B cell (primary cell): ENCODE measurements at regions not wholly inside any gene's neighbourhood (a gene's known extent, or its start where the extent isn't known, plus 50 kb on each side); places are given as distances from the start of the nearest gene placed in this dataset.

ENCODE experiments used
- ATAC-seq: fragments of 200-7000 bp; cut with Tn5 transposase; one replicate; pipeline ENCODE4 v1.10.0; 2021; ENCODE audit warnings: low read depth, mild to moderate bottlenecking, moderate number of reproducible peaks, moderate library complexity
- CTCF ChIA-PET: fragments of 350-600 bp; sonication (Branson Sonifier 250); formaldehyde crosslinking; loops from one replicate; lab custom pipeline; 2021; ENCODE audit warnings: antibody characterized with exemption, inconsistent platforms; lab: Charles Lee
- POLR2A ChIA-PET: fragments of 350-600 bp; sonication (Branson Sonifier 250); formaldehyde crosslinking; loops from one replicate; lab custom pipeline; 2021; ENCODE audit warnings: antibody characterized with exemption; lab: Charles Lee
- DNase-seq: peaks from one replicate; pipeline ENCODE4 v3.0.0; 2013
- H2AFZ ChIP-seq: 2 replicates; pipeline ENCODE4 v1.6.1; 2012; ENCODE audit warnings: mild to moderate bottlenecking, low read depth, low read length; ENCODE audit not compliant: insufficient read depth, poor library complexity, severe bottlenecking
- H3K27ac ChIP-seq, 2 donors: 1 replicate in 1 of 2; 2 replicates in 1 of 2; pipeline ENCODE4 v1.5.1; 2012 to 2013; ENCODE audit warnings: low read length in 2 of 2, mild to moderate bottlenecking in 2 of 2, moderate library complexity in 1 of 2
- H3K27me3 ChIP-seq, 4 experiments: fragments of 200-600 bp in 1 of 4; sonication (generic) in 1 of 4; replicated peaks in 1 of 4; 1 replicate in 2 of 4; 2 replicates in 2 of 4; pipeline versions ENCODE4 v1.6.1 to v1.7.0; 2013 to 2016; ENCODE audit warnings: low read length in 3 of 4, mild to moderate bottlenecking in 2 of 4, mixed read lengths in 1 of 4, moderate library complexity in 1 of 4; ENCODE audit not compliant: insufficient read depth in 4 of 4, control insufficient read depth in 3 of 4; ENCODE audit errors: control extremely low read depth in 1 of 4
- H3K36me3 ChIP-seq, 2 experiments: replicated peaks in 1 of 2; 1 replicate in 1 of 2; 2 replicates in 1 of 2; pipeline versions ENCODE4 v1.6.1 to v1.7.1; 2013; ENCODE audit warnings: low read length in 1 of 2; ENCODE audit not compliant: insufficient read depth in 2 of 2, control insufficient read depth in 1 of 2; ENCODE audit errors: control extremely low read depth in 1 of 2, extremely low read depth in 1 of 2
- H3K4me1 ChIP-seq, 2 donors: fragments of 200-600 bp in 1 of 2; sonication (generic) in 1 of 2; 1 replicate in 1 of 2; 2 replicates in 1 of 2; pipeline versions ENCODE4 v1.5.1 to v1.6.1; 2013 to 2017; ENCODE audit warnings: low read length in 2 of 2; ENCODE audit not compliant: control insufficient read depth in 2 of 2, insufficient read depth in 2 of 2
- H3K4me2 ChIP-seq: replicated peaks from 2 replicates; pipeline ENCODE3; 2012; ENCODE audit warnings: mild to moderate bottlenecking, low read depth, low read length; ENCODE audit not compliant: poor library complexity, severe bottlenecking
- H3K4me3 ChIP-seq, 5 experiments: fragments of 200-600 bp in 1 of 5; sonication (generic) in 1 of 5; 1 replicate in 3 of 5; 2 replicates in 2 of 5; pipeline versions ENCODE4 v1.5.1 to v1.7.0; 2011 to 2016; ENCODE audit warnings: low read length in 4 of 5, mild to moderate bottlenecking in 4 of 5, low read depth in 2 of 5, control low read depth in 1 of 5, moderate library complexity in 1 of 5; ENCODE audit not compliant: insufficient read depth in 1 of 5; ENCODE audit errors: control extremely low read depth in 1 of 5, extremely low read depth in 1 of 5
- H3K79me2 ChIP-seq: fragments of 200-600 bp; sonication (generic); one replicate; pipeline ENCODE4 v1.6.0; 2016; ENCODE audit warnings: low read length; ENCODE audit not compliant: control insufficient read depth, insufficient read depth
- H3K9ac ChIP-seq: fragments of 200-600 bp; sonication (generic); 2 replicates; pipeline ENCODE4 v1.6.1; 2017; ENCODE audit warnings: mild to moderate bottlenecking, low read length, moderate library complexity
- H3K9me3 ChIP-seq, 3 donors: one replicate each; pipeline versions ENCODE4 v1.6.1 to v1.7.1; 2013; ENCODE audit warnings: low read length in 2 of 3; ENCODE audit not compliant: control insufficient read depth in 2 of 3, insufficient read depth in 1 of 3; ENCODE audit errors: control extremely low read depth in 1 of 3
- H4K20me1 ChIP-seq: 2 replicates; pipeline ENCODE4 v1.6.0; 2012; ENCODE audit warnings: mild to moderate bottlenecking, low read length; ENCODE audit not compliant: insufficient read depth, control insufficient read depth, poor library complexity, severe bottlenecking
- H3K27ac Mint-ChIP-seq: one replicate; pipeline ENCODE4 v1.8.0; 2021; ENCODE audit warnings: mixed read lengths
- H3K27me3 Mint-ChIP-seq: one replicate; pipeline ENCODE4 v1.8.0; 2021; ENCODE audit warnings: mixed read lengths
- H3K4me1 Mint-ChIP-seq: one replicate; pipeline ENCODE4 v1.8.0; 2021; ENCODE audit warnings: mixed read lengths
- H3K4me3 Mint-ChIP-seq: one replicate; pipeline ENCODE4 v1.8.0; 2021; ENCODE audit warnings: mixed read lengths
- H3K9me3 Mint-ChIP-seq: one replicate; pipeline ENCODE4 v1.8.0; 2022; ENCODE audit warnings: mixed read lengths; ENCODE audit not compliant: insufficient read depth
- EZH2 ChIP-seq: IDR thresholded peaks from 2 replicates; pipeline ENCODE4 v1.6.1; 2012; ENCODE audit warnings: borderline replicate concordance, low read depth, mild to moderate bottlenecking, moderate library complexity, low read length; ENCODE audit not compliant: insufficient read depth, poor library complexity, severe bottlenecking
- WGBS: methylation state at CpG from one replicate; pipeline ENCODE4 v1.1.5; 2013; ENCODE audit warnings: missing lambda C conversion rate; ENCODE audit not compliant: insufficient coverage; 5-methylcytosine and 5-hydroxymethylcytosine counted together
- intact Hi-C: fragments of 100-400 bp; cut with micrococcal nuclease; formaldehyde crosslinking; loops from one replicate; pipeline ENCODE4 v1.10.0; 2022
- TF ChIP-seq, protein P1 (sequence below): fragments of 200-600 bp; IDR thresholded peaks from one replicate; pipeline ENCODE4 v1.8.0; 2022; ENCODE audit warnings: antibody characterized with exemption, mild to moderate bottlenecking

DNA sequence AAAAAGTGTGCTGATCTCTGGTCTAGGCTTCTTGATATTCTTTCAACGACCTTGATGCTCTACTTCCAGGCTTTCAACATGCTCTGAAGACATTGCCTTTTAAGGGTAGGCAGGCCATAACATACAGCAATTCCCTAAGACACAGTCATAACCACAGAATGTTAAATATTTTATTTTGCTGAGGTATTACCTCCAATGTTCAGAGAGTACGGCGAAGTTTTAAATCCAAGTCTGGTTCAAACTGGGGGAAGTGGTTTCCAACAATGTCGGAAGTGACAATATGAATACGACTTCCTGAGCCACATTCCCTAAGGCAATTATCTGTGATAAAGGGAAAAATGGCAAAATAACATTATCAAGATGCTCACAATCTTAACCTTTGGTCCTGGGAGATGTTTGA, 1077.9 kb upstream of the PIK3C3 start:
- H2AFZ ChIP-seq, result no peak overlapping the region
- no peak overlapping the region for H3K4me2 ChIP-seq
- no CpG with 5 or more reads among the region's 5 CpGs for WGBS
- H3K9ac ChIP-seq, result no peak overlapping the region
- DNase-seq (no peak), ATAC-seq (no peak)
- TF ChIP-seq EZH2, result no peak
- TF ChIP-seq, protein P1, sequence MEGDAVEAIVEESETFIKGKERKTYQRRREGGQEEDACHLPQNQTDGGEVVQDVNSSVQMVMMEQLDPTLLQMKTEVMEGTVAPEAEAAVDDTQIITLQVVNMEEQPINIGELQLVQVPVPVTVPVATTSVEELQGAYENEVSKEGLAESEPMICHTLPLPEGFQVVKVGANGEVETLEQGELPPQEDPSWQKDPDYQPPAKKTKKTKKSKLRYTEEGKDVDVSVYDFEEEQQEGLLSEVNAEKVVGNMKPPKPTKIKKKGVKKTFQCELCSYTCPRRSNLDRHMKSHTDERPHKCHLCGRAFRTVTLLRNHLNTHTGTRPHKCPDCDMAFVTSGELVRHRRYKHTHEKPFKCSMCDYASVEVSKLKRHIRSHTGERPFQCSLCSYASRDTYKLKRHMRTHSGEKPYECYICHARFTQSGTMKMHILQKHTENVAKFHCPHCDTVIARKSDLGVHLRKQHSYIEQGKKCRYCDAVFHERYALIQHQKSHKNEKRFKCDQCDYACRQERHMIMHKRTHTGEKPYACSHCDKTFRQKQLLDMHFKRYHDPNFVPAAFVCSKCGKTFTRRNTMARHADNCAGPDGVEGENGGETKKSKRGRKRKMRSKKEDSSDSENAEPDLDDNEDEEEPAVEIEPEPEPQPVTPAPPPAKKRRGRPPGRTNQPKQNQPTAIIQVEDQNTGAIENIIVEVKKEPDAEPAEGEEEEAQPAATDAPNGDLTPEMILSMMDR, result no peak
- no peaks in the 10 kb centered on the region for H3K79me2 ChIP-seq
- no peak overlapping the region for H3K4me3 Mint-ChIP-seq
- no peaks in the 10 kb centered on the region for H3K9me3 Mint-ChIP-seq
- H3K36me3 ChIP-seq, result no peaks in the 10 kb centered on the region
- no peaks in the 10 kb centered on the region for H3K9me3 ChIP-seq
- no peaks in the 10 kb centered on the region for H3K27me3 Mint-ChIP-seq
- intact Hi-C loops, result no loop called here
- ChIA-PET CTCF (no interaction called here), POLR2A (no interaction called here)
- no peak overlapping the region for H3K27ac Mint-ChIP-seq
- H3K27ac ChIP-seq, result no peak overlapping the region
- H3K4me3 ChIP-seq, result no peak overlapping the region
- H3K27me3 ChIP-seq, result no peaks in the 10 kb centered on the region
- no peaks in the 10 kb centered on the region for H4K20me1 ChIP-seq
- no peaks in the 10 kb centered on the region for H3K4me1 Mint-ChIP-seq
- H3K4me1 ChIP-seq, result no peaks in the 10 kb centered on the region

GRCh38 chr18:40875101-40875615, 1079.9 kb upstream of the PIK3C3 start:
- Histone ChIP-seq H4K20me1 (no peaks in the 10 kb centered on the region), H3K27ac (no peak overlapping the region), H3K79me2 (no peaks in the 10 kb centered on the region), H2AFZ (no peak overlapping the region), H3K4me3 (no peak overlapping the region), H3K27me3 (no peaks in the 10 kb centered on the region), H3K9me3 (peaks cover 0 to 2% (median 0%) of the 10 kb centered on the region in 3 donors), H3K4me2 (no peak overlapping the region), H3K4me1 (no peaks in the 10 kb centered on the region), H3K36me3 (no peaks in the 10 kb centered on the region), H3K9ac (no peak overlapping the region)
- ChIA-PET POLR2A (no interaction called here), CTCF (no interaction called here)
- H3K27me3 Mint-ChIP-seq, result no peaks in the 10 kb centered on the region
- no peaks in the 10 kb centered on the region for H3K4me1 Mint-ChIP-seq
- ATAC-seq (no peak), DNase-seq (no peak)
- 100% methylated on average over 2 of the region's 4 CpGs for WGBS
- H3K27ac Mint-ChIP-seq, result no peak overlapping the region
- H3K9me3 Mint-ChIP-seq, result no peaks in the 10 kb centered on the region
- TF ChIP-seq, protein P1, result no peak
- no peak for TF ChIP-seq EZH2
- no peak overlapping the region for H3K4me3 Mint-ChIP-seq
- intact Hi-C loops, result no loop called here
